ENCODE measurements at regions not wholly inside any gene's neighbourhood (a gene's known extent, or its start where the extent isn't known, plus 50 kb on each side); places are given as distances from the start of the nearest gene placed in this dataset.
"Not testable (repeated sequence)": the region's sequence is repeated elsewhere in the genome, so short reads cannot be mapped to it uniquely, and the experiment has no call there.

DNA sequence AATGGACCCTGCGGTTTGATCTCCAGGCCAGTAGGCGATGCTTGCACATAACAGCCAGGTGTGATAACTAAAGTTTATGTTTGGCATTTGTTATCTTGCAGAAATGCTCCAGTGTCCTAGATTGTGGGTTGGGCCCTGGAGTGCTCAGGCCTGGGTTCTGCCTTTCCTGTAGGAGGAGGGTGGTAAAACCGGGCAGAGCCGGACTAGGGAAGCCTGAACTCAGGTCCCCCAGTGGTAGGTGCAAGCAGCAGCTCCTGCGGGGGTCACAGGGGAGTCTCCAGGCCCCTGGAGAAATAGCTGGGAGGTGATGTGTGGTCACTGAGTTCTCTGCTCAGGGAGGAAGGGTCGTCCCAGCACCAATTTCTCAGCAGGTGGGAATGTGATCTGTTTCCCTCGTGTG is 538.3 kb upstream of the ANO3 start:
- H3K4me1 ChIP-seq (replicated peaks in 1 of 2), result no peaks in the 10 kb centered on the region

GRCh38 chr11:25794804-25795203 is 537.1 kb upstream of the ANO3 start:
- TF ChIP-seq, protein P1, sequence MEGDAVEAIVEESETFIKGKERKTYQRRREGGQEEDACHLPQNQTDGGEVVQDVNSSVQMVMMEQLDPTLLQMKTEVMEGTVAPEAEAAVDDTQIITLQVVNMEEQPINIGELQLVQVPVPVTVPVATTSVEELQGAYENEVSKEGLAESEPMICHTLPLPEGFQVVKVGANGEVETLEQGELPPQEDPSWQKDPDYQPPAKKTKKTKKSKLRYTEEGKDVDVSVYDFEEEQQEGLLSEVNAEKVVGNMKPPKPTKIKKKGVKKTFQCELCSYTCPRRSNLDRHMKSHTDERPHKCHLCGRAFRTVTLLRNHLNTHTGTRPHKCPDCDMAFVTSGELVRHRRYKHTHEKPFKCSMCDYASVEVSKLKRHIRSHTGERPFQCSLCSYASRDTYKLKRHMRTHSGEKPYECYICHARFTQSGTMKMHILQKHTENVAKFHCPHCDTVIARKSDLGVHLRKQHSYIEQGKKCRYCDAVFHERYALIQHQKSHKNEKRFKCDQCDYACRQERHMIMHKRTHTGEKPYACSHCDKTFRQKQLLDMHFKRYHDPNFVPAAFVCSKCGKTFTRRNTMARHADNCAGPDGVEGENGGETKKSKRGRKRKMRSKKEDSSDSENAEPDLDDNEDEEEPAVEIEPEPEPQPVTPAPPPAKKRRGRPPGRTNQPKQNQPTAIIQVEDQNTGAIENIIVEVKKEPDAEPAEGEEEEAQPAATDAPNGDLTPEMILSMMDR (IDR thresholded peaks at IDR 0.05), result no peak
- no peak for TF ChIP-seq POLR2A (IDR thresholded peaks at IDR 0.05)
- no peaks in the 10 kb centered on the region for H3K36me3 ChIP-seq (replicated peaks in 1 of 2)
- H3K4me1 ChIP-seq (replicated peaks in 1 of 2), result no peaks in the 10 kb centered on the region
- H3K27me3 ChIP-seq, result no peaks in the 10 kb centered on the region
- H3K4me3 ChIP-seq, result no peak overlapping the region
- no peak for DNase-seq
- no peak overlapping the region for H3K27ac ChIP-seq
- no peaks in the 10 kb centered on the region for H3K9me3 ChIP-seq (replicated peaks in 1 of 3)
- WGBS, 4 donors, result 71 to 90% (median 87%) methylated on average over 1 of the region's 1 CpG
- intact Hi-C loops (cut with DNase I), result no loop called here

More for the DNA sequence above, 538.3 kb upstream of the ANO3 start:
- 81 to 90% (median 87%) methylated on average over 7 of the region's 7 CpGs for WGBS, 4 donors
- Histone ChIP-seq H3K27me3 (no peaks in the 10 kb centered on the region), H3K36me3 (replicated peaks in 1 of 2) (no peaks in the 10 kb centered on the region), H3K27ac (no peak overlapping the region), H3K9me3 (replicated peaks in 1 of 3) (no peaks in the 10 kb centered on the region), H3K4me3 (no peak overlapping the region)
- intact Hi-C loops (cut with DNase I), result no loop called here
- no peak for TF ChIP-seq POLR2A (IDR thresholded peaks at IDR 0.05)
- TF ChIP-seq, protein P1 (IDR thresholded peaks at IDR 0.05), result no peak
- no peak for DNase-seq

- Histone ChIP-seq H3K4me3 (no peak overlapping the region), H3K36me3 (replicated peaks in 1 of 2) (no peaks in the 10 kb centered on the region), H3K4me1 (replicated peaks in 1 of 2) (no peaks in the 10 kb centered on the region), H3K27ac (no peak overlapping the region), H3K9me3 (replicated peaks in 1 of 3) (no peaks in the 10 kb centered on the region), H3K27me3 (no peaks in the 10 kb centered on the region)
- TF ChIP-seq, protein P1 (IDR thresholded peaks at IDR 0.05), result no peak
- no peak for TF ChIP-seq POLR2A (IDR thresholded peaks at IDR 0.05)
- 82 to 91% (median 87%) methylated on average over 3 of the region's 3 CpGs for WGBS, 4 donors
- intact Hi-C loops (cut with DNase I), result no loop called here
- no peak for DNase-seq
These were observed 515.5 kb upstream of the ANO3 start for GRCh38 chr11:25816411-25816810.

GRCh38 chr11:25824688-25825087 is 507.2 kb upstream of the ANO3 start:
- Histone ChIP-seq H3K36me3 (replicated peaks in 1 of 2) (no peaks in the 10 kb centered on the region), H3K9me3 (replicated peaks in 1 of 3) (no peaks in the 10 kb centered on the region), H3K27me3 (no peaks in the 10 kb centered on the region), H3K4me3 (no peak overlapping the region), H3K27ac (no peak overlapping the region), H3K4me1 (replicated peaks in 1 of 2) (no peaks in the 10 kb centered on the region)
- TF ChIP-seq POLR2A (IDR thresholded peaks at IDR 0.05), result no peak
- intact Hi-C loops (cut with DNase I), result no loop called here
- DNase-seq, result no peak

DNA sequence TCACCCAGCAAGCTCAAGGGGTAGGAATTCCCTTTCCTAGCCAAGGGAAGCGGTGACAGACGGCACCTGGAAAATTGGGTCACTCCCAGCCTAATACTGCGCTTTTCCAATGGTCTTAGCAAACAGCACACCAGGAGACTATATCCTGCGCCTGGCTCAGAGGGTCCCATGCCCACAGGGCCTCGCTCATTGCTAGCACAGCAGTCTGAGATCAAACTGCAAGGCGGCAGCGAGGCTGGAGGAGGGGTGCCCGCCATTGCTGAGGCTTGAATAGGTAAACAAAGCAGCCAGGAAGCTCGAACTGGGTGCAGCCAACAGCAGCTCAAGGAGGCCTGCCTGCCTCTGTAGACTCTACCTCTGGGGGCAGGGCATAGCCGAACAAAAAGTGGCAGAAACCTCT is 500.4 kb upstream of the ANO3 start:
- H3K4me1 ChIP-seq (replicated peaks in 1 of 2); intact Hi-C loops (cut with DNase I); DNase-seq: not testable (repeated sequence)

More for the DNA sequence above, 500.4 kb upstream of the ANO3 start:
- not testable (repeated sequence) for H3K36me3 ChIP-seq (replicated peaks in 1 of 2); H3K4me3 ChIP-seq; H3K9me3 ChIP-seq (replicated peaks in 1 of 3); H3K27me3 ChIP-seq; H3K27ac ChIP-seq
- WGBS, 4 donors, result 91 to 97% (median 92%) methylated on average over 5 to 10 of the region's 10 CpGs

All from adrenal gland (tissue), 9 donors.